HepG2 (cell line): ENCODE measurements at regions not wholly inside any gene's neighbourhood (a gene's known extent, or its start where the extent isn't known, plus 50 kb on each side); places are given as distances from the start of the nearest gene placed in this dataset.

ENCODE experiments used
- ATAC-seq: fragments of 200-7000 bp; cut with Tn5 transposase; 3 replicates; pipeline ENCODE4 v1.9.1; 2020; ENCODE audit warnings: mild to moderate bottlenecking, moderate library complexity
- BruUV-seq: library from RNA; stranded (reverse); fragments of 400-500 nt; replicated peaks from 2 replicates; lab custom pipeline; 2021; lab: Mats Ljungman, UMichigan
- CTCF ChIA-PET: fragments of 300-600 bp; formaldehyde crosslinking; extraction: SDS; loops from one replicate; lab custom pipeline; 2021; ENCODE audit warnings: low total read pairs, inconsistent platforms, low intra/inter-chr PET ratio; lab: Yijun Ruan, JAX
- POLR2A ChIA-PET: fragments of 350-600 bp; sonication (Branson Sonifier 250); formaldehyde crosslinking; loops from one replicate; lab custom pipeline; 2020; ENCODE audit warnings: antibody characterized with exemption, inconsistent platforms; lab: Yijun Ruan, JAX
- DNase-seq: peaks from one replicate; pipeline ENCODE4 v3.0.0-alpha.2; 2015; ENCODE audit warnings: low spot score
- FAIRE-seq: peaks from 3 replicates; lab custom pipeline; 2011; peaks lifted over from hg19 to GRCh38; lab: Jason Lieb, UNC
- H2AFZ ChIP-seq: one replicate; pipeline ENCODE4 v1.6.1; 2011; ENCODE audit warnings: low read length, inconsistent platforms
- H3K27ac ChIP-seq: fragments of 300-600 bp; 3 replicates; pipeline ENCODE4 v1.8.0; 2011; ENCODE audit warnings: mixed run types, mild to moderate bottlenecking, mixed read lengths, low read length, inconsistent platforms; ENCODE audit not compliant: insufficient read depth; ENCODE audit errors: extremely low read length
- H3K27me3 ChIP-seq, 2 experiments: fragments of 200-600 bp in 1 of 2; 2 replicates in 1 of 2; 3 replicates in 1 of 2; pipeline versions ENCODE4 v1.6.0 to v1.8.0; 2011; ENCODE audit warnings: low read length in 2 of 2, mild to moderate bottlenecking in 2 of 2, moderate library complexity in 2 of 2, inconsistent platforms in 1 of 2; ENCODE audit not compliant: insufficient read depth in 2 of 2, control insufficient read depth in 1 of 2
- H3K36me3 ChIP-seq, 2 experiments: fragments of 200-600 bp in 1 of 2; replicated peaks in 1 of 2; 2 replicates in 1 of 2; 3 replicates in 1 of 2; pipeline versions ENCODE4 v1.5.1 to v1.8.0; 2011; ENCODE audit warnings: low read length in 2 of 2, inconsistent platforms in 1 of 2; ENCODE audit not compliant: insufficient read depth in 2 of 2, control insufficient read depth in 1 of 2
- H3K4me1 ChIP-seq: 2 replicates; pipeline ENCODE4 v1.5.1; 2012; ENCODE audit warnings: low read length, inconsistent platforms; ENCODE audit not compliant: insufficient read depth
- H3K4me2 ChIP-seq: 2 replicates; pipeline ENCODE4 v1.6.0; 2011; ENCODE audit warnings: low read depth, low read length, inconsistent platforms
- H3K4me3 ChIP-seq, 3 experiments: fragments of 200-600 bp in 1 of 3; sonication (generic), shearing (Covaris generic) in 1 of 3; replicated peaks in 1 of 3; 2 replicates each; pipeline ENCODE4 v1.5.1; 2011 to 2016; ENCODE audit warnings: low read length in 3 of 3, inconsistent platforms in 2 of 3, low read depth in 2 of 3, mild to moderate bottlenecking in 2 of 3, control low read depth in 1 of 3, mixed read lengths in 1 of 3; ENCODE audit not compliant: insufficient read depth in 1 of 3
- H3K79me2 ChIP-seq: one replicate; pipeline ENCODE4 v1.6.1; 2011; ENCODE audit warnings: low read length, inconsistent platforms; ENCODE audit not compliant: insufficient read depth
- H3K9ac ChIP-seq: 2 replicates; pipeline ENCODE4 v1.6.0; 2011; ENCODE audit warnings: mild to moderate bottlenecking, low read depth, low read length, inconsistent platforms; ENCODE audit not compliant: insufficient read depth
- H3K9me3 ChIP-seq: 2 replicates; pipeline ENCODE4 v1.5.1; 2012; ENCODE audit warnings: mild to moderate bottlenecking, low read length
- H4K20me1 ChIP-seq: 2 replicates; pipeline ENCODE4 v1.6.0; 2011; ENCODE audit warnings: inconsistent platforms, mild to moderate bottlenecking, low read length, moderate library complexity; ENCODE audit not compliant: insufficient read depth
- BRF2 ChIP-seq: sonication (generic); formaldehyde crosslinking; IDR thresholded peaks from 2 replicates; pipeline ENCODE4 v1.8.1; 2022; ENCODE audit warnings: mild to moderate bottlenecking, missing genetic modification reagents
- ELK4 ChIP-seq: sonication (generic); formaldehyde crosslinking; IDR thresholded peaks from 2 replicates; pipeline ENCODE4 v1.9.0; 2021; ENCODE audit warnings: missing genetic modification reagents, borderline replicate concordance
- KDM1A ChIP-seq: IDR thresholded peaks from 2 replicates; pipeline ENCODE4 v1.6.1; 2016; ENCODE audit warnings: missing compliant biosample characterization
- KLF11 ChIP-seq: IDR thresholded peaks from 2 replicates; pipeline ENCODE4 v1.6.1; 2016; ENCODE audit warnings: missing compliant biosample characterization
- KMT2B ChIP-seq: IDR thresholded peaks from 2 replicates; pipeline ENCODE4 v1.6.1; 2016; ENCODE audit warnings: missing genetic modification reagents, missing compliant biosample characterization
- NFIB ChIP-seq: sonication (generic); formaldehyde crosslinking; IDR thresholded peaks from 2 replicates; pipeline ENCODE4 v1.9.0; 2021; ENCODE audit warnings: missing genetic modification reagents, mild to moderate bottlenecking, borderline replicate concordance
- ONECUT2 ChIP-seq: sonication (generic); formaldehyde crosslinking; IDR thresholded peaks from 2 replicates; pipeline ENCODE4 v1.4.0; 2020; ENCODE audit warnings: missing genetic modification reagents
- ZBED4 ChIP-seq: sonication (generic); formaldehyde crosslinking; IDR thresholded peaks from 2 replicates; pipeline ENCODE4 v1.4.0; 2020; ENCODE audit warnings: missing genetic modification reagents, borderline replicate concordance
- ZBTB43 ChIP-seq: sonication (generic); formaldehyde crosslinking; conservative IDR thresholded peaks from 2 replicates; pipeline ENCODE4 v1.4.0; 2020; ENCODE audit warnings: missing genetic modification reagents
- ZNF24 ChIP-seq: fragments of 450-650 bp; IDR thresholded peaks from 2 replicates; pipeline ENCODE4 v1.6.1; 2017; ENCODE audit warnings: antibody characterized with exemption, mild to moderate bottlenecking
- ZNF274 ChIP-seq: sonication (generic); formaldehyde crosslinking; IDR thresholded peaks from 2 replicates; pipeline ENCODE4 v1.5.1; 2020; ENCODE audit warnings: mild to moderate bottlenecking, missing genetic modification reagents
- ZNF3 ChIP-seq: IDR thresholded peaks from 2 replicates; pipeline ENCODE4 v1.7.0; 2017; ENCODE audit warnings: inconsistent platforms
- ZNF589 ChIP-seq: sonication (generic); formaldehyde crosslinking; conservative IDR thresholded peaks from 2 replicates; pipeline ENCODE4 v1.8.0; 2022; ENCODE audit warnings: mild to moderate bottlenecking, moderate library complexity, missing genetic modification reagents
- ZNF605 ChIP-seq: sonication (generic); formaldehyde crosslinking; IDR thresholded peaks from 2 replicates; pipeline ENCODE4 v1.8.0; 2022; ENCODE audit warnings: mild to moderate bottlenecking, missing genetic modification reagents
- WGBS: methylation state at CpG from one replicate; pipeline ENCODE4 v1.1.6; 2017; ENCODE audit warnings: low lambda C conversion rate; 5-methylcytosine and 5-hydroxymethylcytosine counted together
- in situ Hi-C: cut with HindIII; loops from 2 replicates; pipeline ENCODE4 v1.10.0; 2017; ENCODE audit warnings: low pct_unique_long_range_greater_than_20kb; ENCODE audit not compliant: extremely low pct_ligation_motif_present
- intact Hi-C: fragments of 100-400 bp; cut with micrococcal nuclease; formaldehyde crosslinking; loops from one replicate; pipeline ENCODE4 v1.10.0; 2022; ENCODE audit not compliant: unreplicated experiment

- H3K4me2 ChIP-seq, result no peak overlapping the region
- DNase-seq, result no peak
- peak overlapping the region; percentile 37 for H3K27ac ChIP-seq
- 93% methylated on average over 14 of the region's 14 CpGs for WGBS
- no peaks in the 10 kb centered on the region for H3K79me2 ChIP-seq
- no peak for FAIRE-seq
- POLR2A ChIA-PET, result interaction anchor here (1.5 to 7.8 kb wide), 5 partner anchors 9 to 142 kb away, joined by 3 to 178 read pairs (median 14); no protein-coding TSS in a partner anchor
- peaks cover 80% of the 10 kb centered on the region for H3K4me1 ChIP-seq
- no peaks in the 10 kb centered on the region for H4K20me1 ChIP-seq
- no peak overlapping the region for H3K4me3 ChIP-seq
- CTCF ChIA-PET, result no interaction called here
- H3K36me3 ChIP-seq, result no peaks in the 10 kb centered on the region
- H2AFZ ChIP-seq, result no peak overlapping the region
- no peak for ATAC-seq
- H3K27me3 ChIP-seq, result no peaks in the 10 kb centered on the region; a peak in 1 of 5 replicates
- no TSS peak for BruUV-seq
- intact Hi-C loops (no loop called here), in situ Hi-C loops (no loop called here)
- H3K9me3 ChIP-seq, result no peaks in the 10 kb centered on the region
- no peak overlapping the region for H3K9ac ChIP-seq
- no peak for TF ChIP-seq ZBTB43
- TF ChIP-seq KDM1A (CRISPR knock-in tag), result peak; percentile 59; the same call in 1 of the 2 replicates
- TF ChIP-seq KMT2B (CRISPR knock-in tag), result no peak
- TF ChIP-seq ZNF605, result no peak
- no peak for TF ChIP-seq BRF2 (CRISPR knock-in tag)
- no peak for TF ChIP-seq KLF11 (CRISPR knock-in tag)
- 0 out of 2 replicates have a peak, but pooled peaks have one; percentile 38 for TF ChIP-seq ZNF3 (CRISPR knock-in tag)
- no peak for TF ChIP-seq ZNF24
- TF ChIP-seq ELK4 (CRISPR knock-in tag), result no peak
- TF ChIP-seq ONECUT2, result no peak
- TF ChIP-seq NFIB (CRISPR knock-in tag), result no peak
- no peak for TF ChIP-seq ZNF274
- no peak for TF ChIP-seq ZNF589 (CRISPR knock-in tag)
- TF ChIP-seq ZBED4, result no peak
Measured at GRCh38 chr20:50297498-50298376, 107.1 kb downstream of the CEBPB start.
